ENCODE measurements at regions not wholly inside any gene's neighbourhood (a gene's known extent, or its start where the extent isn't known, plus 50 kb on each side); places are given as distances from the start of the nearest gene placed in this dataset.

DNA sequence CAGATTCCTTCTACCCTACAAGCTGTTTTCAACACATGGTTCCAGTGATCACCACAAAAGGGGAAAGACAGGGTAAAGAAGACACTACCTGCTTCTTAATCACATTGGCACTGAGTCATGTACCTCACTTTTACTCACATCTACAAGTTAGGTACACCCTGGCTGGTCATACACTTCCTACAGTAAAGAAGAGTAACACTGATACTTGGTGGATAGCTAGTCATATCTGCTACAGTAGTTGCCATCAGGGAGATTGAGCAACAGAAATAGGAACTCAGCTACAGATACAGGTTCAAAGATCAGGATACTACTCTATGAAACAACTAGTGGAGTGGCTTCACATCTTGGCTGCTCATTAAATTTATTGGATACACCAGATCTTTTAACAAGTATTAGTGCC is 105.4 kb upstream of the DIAPH2 start:
- Histone ChIP-seq H3K36me3 (replicated peaks in 1 of 2; ENCODE audit: control insufficient read depth in 1 of 2, insufficient read depth in 2 of 2, low read length in 2 of 2) (no peaks in the 10 kb centered on the region), H3K79me2 (ENCODE audit: insufficient read depth, low read length) (no peaks in the 10 kb centered on the region), H3K4me3 (replicated peaks in 1 of 3; ENCODE audit: low read depth in 2 of 3, low read length in 3 of 3) (no peak overlapping the region), H4K20me1 (ENCODE audit: insufficient read depth, low read length) (no peaks in the 10 kb centered on the region), H3K9me3 (replicated peaks in 1 of 2; ENCODE audit: control insufficient read depth in 1 of 2, insufficient read depth in 1 of 2, low read length in 2 of 2) (no peaks in the 10 kb centered on the region), H3K9ac (ENCODE audit: insufficient read depth, low read length, poor library complexity, severe bottlenecking) (no peak overlapping the region), H2AFZ (ENCODE audit: insufficient read depth, low read depth, low read length, poor library complexity, severe bottlenecking) (no peak overlapping the region), H3K27ac (ENCODE audit: low read depth in 1 of 2, low read length in 2 of 2) (no peak overlapping the region), H3K27me3 (ENCODE audit: control insufficient read depth in 2 of 2, insufficient read depth in 2 of 2, low read length in 2 of 2) (no peaks in the 10 kb centered on the region), H3K4me2 (replicated peaks; ENCODE audit: extremely low read depth, low read length, poor library complexity, severe bottlenecking) (no peak overlapping the region), H3K4me1 (ENCODE audit: control insufficient read depth in 1 of 2, insufficient read depth in 2 of 2, low read length in 2 of 2) (peaks cover 0 to 6% of the 10 kb centered on the region in 2 donors)
- Mint-ChIP-seq H3K4me1 (peaks cover 10% of the 10 kb centered on the region), H3K4me3 (no peak overlapping the region), H3K9me3 (no peaks in the 10 kb centered on the region), H3K36me3 (no peaks in the 10 kb centered on the region), H3K27me3 (ENCODE audit: low read depth in 3 of 3) (peaks cover 0 to 1% (median 0%) of the 10 kb centered on the region in 3 donors), H3K27ac (no peak overlapping the region)
- peak in 1 of 3 donors; percentile 5 for DNase-seq
- TF ChIP-seq, protein P1, sequence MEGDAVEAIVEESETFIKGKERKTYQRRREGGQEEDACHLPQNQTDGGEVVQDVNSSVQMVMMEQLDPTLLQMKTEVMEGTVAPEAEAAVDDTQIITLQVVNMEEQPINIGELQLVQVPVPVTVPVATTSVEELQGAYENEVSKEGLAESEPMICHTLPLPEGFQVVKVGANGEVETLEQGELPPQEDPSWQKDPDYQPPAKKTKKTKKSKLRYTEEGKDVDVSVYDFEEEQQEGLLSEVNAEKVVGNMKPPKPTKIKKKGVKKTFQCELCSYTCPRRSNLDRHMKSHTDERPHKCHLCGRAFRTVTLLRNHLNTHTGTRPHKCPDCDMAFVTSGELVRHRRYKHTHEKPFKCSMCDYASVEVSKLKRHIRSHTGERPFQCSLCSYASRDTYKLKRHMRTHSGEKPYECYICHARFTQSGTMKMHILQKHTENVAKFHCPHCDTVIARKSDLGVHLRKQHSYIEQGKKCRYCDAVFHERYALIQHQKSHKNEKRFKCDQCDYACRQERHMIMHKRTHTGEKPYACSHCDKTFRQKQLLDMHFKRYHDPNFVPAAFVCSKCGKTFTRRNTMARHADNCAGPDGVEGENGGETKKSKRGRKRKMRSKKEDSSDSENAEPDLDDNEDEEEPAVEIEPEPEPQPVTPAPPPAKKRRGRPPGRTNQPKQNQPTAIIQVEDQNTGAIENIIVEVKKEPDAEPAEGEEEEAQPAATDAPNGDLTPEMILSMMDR (IDR thresholded peaks at IDR 0.05): no peak
- intact Hi-C loops (cut with micrococcal nuclease): no loop called here

DNA sequence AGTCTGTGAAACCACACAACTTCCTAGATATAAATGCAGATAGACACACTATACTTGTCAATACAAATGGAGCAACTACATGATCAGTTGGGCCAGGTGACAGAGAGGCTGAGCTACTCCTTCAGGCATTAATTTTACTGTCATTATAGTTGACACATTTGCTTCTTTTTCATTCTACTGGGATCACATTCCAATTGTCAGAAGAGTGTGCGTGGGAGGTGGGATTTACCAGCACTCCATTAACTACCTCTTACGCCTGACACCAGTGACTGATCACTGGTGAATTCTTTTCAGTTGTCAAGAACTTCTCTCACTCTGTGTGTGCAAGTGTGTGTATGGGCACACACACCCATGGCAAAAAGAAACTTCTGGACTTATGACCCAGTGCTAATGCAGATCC is 94.2 kb upstream of the DIAPH2 start:
- H3K9ac ChIP-seq (ENCODE audit: insufficient read depth, low read length, poor library complexity, severe bottlenecking): no peak overlapping the region
- H3K4me3 ChIP-seq (replicated peaks in 1 of 3; ENCODE audit: low read depth in 2 of 3, low read length in 3 of 3): no peak overlapping the region
- H3K36me3 ChIP-seq (replicated peaks in 1 of 2; ENCODE audit: control insufficient read depth in 1 of 2, insufficient read depth in 2 of 2, low read length in 2 of 2): no peaks in the 10 kb centered on the region
- H3K27ac Mint-ChIP-seq: no peak overlapping the region
- no peaks in the 10 kb centered on the region for H3K27me3 ChIP-seq (ENCODE audit: control insufficient read depth in 2 of 2, insufficient read depth in 2 of 2, low read length in 2 of 2)
- intact Hi-C loops (cut with micrococcal nuclease): no loop called here
- H3K79me2 ChIP-seq (ENCODE audit: insufficient read depth, low read length): no peaks in the 10 kb centered on the region
- H3K9me3 Mint-ChIP-seq: peaks cover 0 to 4% (median 1%) of the 10 kb centered on the region in 7 donors
- no CpG with 5 or more reads among the region's 2 CpGs for WGBS (ENCODE audit: insufficient coverage)
- no peaks in the 10 kb centered on the region for H4K20me1 ChIP-seq (ENCODE audit: insufficient read depth, low read length)
- no peak overlapping the region for H3K4me3 Mint-ChIP-seq
- H3K27ac ChIP-seq (ENCODE audit: low read depth in 1 of 2, low read length in 2 of 2): no peak overlapping the region
- TF ChIP-seq, protein P1 (IDR thresholded peaks at IDR 0.05): no peak
- H3K4me2 ChIP-seq (replicated peaks; ENCODE audit: extremely low read depth, low read length, poor library complexity, severe bottlenecking): no peak overlapping the region
- no peaks in the 10 kb centered on the region for H3K36me3 Mint-ChIP-seq
- DNase-seq: no peak
- no peaks in the 10 kb centered on the region for H3K4me1 Mint-ChIP-seq
- no peaks in the 10 kb centered on the region for H3K4me1 ChIP-seq (ENCODE audit: control insufficient read depth in 1 of 2, insufficient read depth in 2 of 2, low read length in 2 of 2)
- no peak overlapping the region for H2AFZ ChIP-seq (ENCODE audit: insufficient read depth, low read depth, low read length, poor library complexity, severe bottlenecking)
- no peaks in the 10 kb centered on the region for H3K9me3 ChIP-seq (replicated peaks in 1 of 2; ENCODE audit: control insufficient read depth in 1 of 2, insufficient read depth in 1 of 2, low read length in 2 of 2)
- no peaks in the 10 kb centered on the region for H3K27me3 Mint-ChIP-seq (ENCODE audit: low read depth in 3 of 3)

Data from CD14-positive monocyte (primary cell).